HG03135 (cell line): ENCODE measurements at regions not wholly inside any gene's neighbourhood (a gene's known extent, or its start where the extent isn't known, plus 50 kb on each side); places are given as distances from the start of the nearest gene placed in this dataset.
"Not testable (repeated sequence)": the region's sequence is repeated elsewhere in the genome, so short reads cannot be mapped to it uniquely, and the experiment has no call there.

ENCODE experiments used
- ATAC-seq: cut with Tn5 transposase; IDR thresholded peaks from one replicate; pipeline ENCODE4 v1.9.1; 2021; ENCODE audit warnings: mild to moderate bottlenecking, moderate library complexity; ENCODE audit not compliant: unreplicated experiment

- ATAC-seq, result no peak
These were observed 219.6 kb upstream of the THUMPD2 start for GRCh38 chr2:39998617-39999016.

GRCh38 chr2:39996653-39997080 lies 217.6 kb upstream of the THUMPD2 start:
- ATAC-seq, result no peak

- ATAC-seq, result no peak
These were observed 216.1 kb upstream of the THUMPD2 start for GRCh38 chr2:39995005-39995737.

GRCh38 chr2:39994151-39994550 lies 215.1 kb upstream of the THUMPD2 start:
- no peak for ATAC-seq

- ATAC-seq, result no peak
These were observed 212.2 kb upstream of the THUMPD2 start for GRCh38 chr2:39991298-39991697.

GRCh38 chr2:39990335-39990900 lies 211.4 kb upstream of the THUMPD2 start:
- ATAC-seq, result no peak

- no peak for ATAC-seq
These were observed 210.8 kb upstream of the THUMPD2 start for GRCh38 chr2:39989888-39990287.

- ATAC-seq, result no peak
These were observed 202.8 kb upstream of the THUMPD2 start for GRCh38 chr2:39981883-39982311.

- no peak for ATAC-seq
These were observed 196.5 kb upstream of the THUMPD2 start for GRCh38 chr2:39975476-39976020.

GRCh38 chr2:39968037-39968436 lies 189.0 kb upstream of the THUMPD2 start:
- ATAC-seq, result no peak

- not testable (repeated sequence) for ATAC-seq
These were observed 181.6 kb upstream of the THUMPD2 start for GRCh38 chr2:39960681-39961080.

GRCh38 chr2:39954346-39954745 lies 175.3 kb upstream of the THUMPD2 start:
- no peak for ATAC-seq

- ATAC-seq, result no peak
These were observed 170.1 kb upstream of the THUMPD2 start for GRCh38 chr2:39949131-39949530.

- ATAC-seq, result no peak
These were observed 169.1 kb upstream of the THUMPD2 start for GRCh38 chr2:39948016-39948719.

- no peak for ATAC-seq
These were observed 168.4 kb upstream of the THUMPD2 start for GRCh38 chr2:39947294-39948015.

- ATAC-seq, result no peak
These were observed 163.9 kb upstream of the THUMPD2 start for GRCh38 chr2:39942950-39943349.

- no peak for ATAC-seq
These were observed 159.2 kb upstream of the THUMPD2 start for GRCh38 chr2:39938035-39938835.

- no peak for ATAC-seq
These were observed 158.6 kb upstream of the THUMPD2 start for GRCh38 chr2:39937621-39938020.

GRCh38 chr2:39934851-39935250 lies 155.8 kb upstream of the THUMPD2 start:
- ATAC-seq, result no peak

GRCh38 chr2:39933196-39933595 lies 154.1 kb upstream of the THUMPD2 start:
- no peak for ATAC-seq
